BLaER1 treated with 17β-estradiol and CSF1 and Interleukin-3, amounts not matched to agents 10 nM and 100 nM (cell line): ENCODE measurements at regions not wholly inside any gene's neighbourhood (a gene's known extent, or its start where the extent isn't known, plus 50 kb on each side); places are given as distances from the start of the nearest gene placed in this dataset.

Experiments
- H3K27ac ChIP-seq, 11 experiments: shearing (Covaris generic); formaldehyde crosslinking; 2 replicates each; pipeline ENCODE4 v1.8.1; 2022
- H3K27me3 ChIP-seq, 11 experiments: shearing (Covaris generic); formaldehyde crosslinking; 2 replicates each; pipeline ENCODE4 v1.8.1; 2022
- H3K36me3 ChIP-seq, 11 experiments: shearing (Covaris generic); formaldehyde crosslinking; 2 replicates each; pipeline ENCODE4 v1.8.1; 2022
- H3K4me1 ChIP-seq, 10 experiments: shearing (Covaris generic); formaldehyde crosslinking; 2 replicates each; pipeline ENCODE4 v1.8.1; 2022
- H3K4me2 ChIP-seq, 11 experiments: shearing (Covaris generic); formaldehyde crosslinking; 2 replicates each; pipeline ENCODE4 v1.8.1; 2022
- H3K4me3 ChIP-seq, 10 experiments: shearing (Covaris generic); formaldehyde crosslinking; 2 replicates each; pipeline ENCODE4 v1.8.1; 2022
- H3K9ac ChIP-seq, 11 experiments: shearing (Covaris generic); formaldehyde crosslinking; 2 replicates each; pipeline ENCODE4 v1.8.1; 2022
- H3K9me3 ChIP-seq, 11 experiments: shearing (Covaris generic); formaldehyde crosslinking; replicated peaks in 1 of 11; 2 replicates each; pipeline ENCODE4 v1.8.1; 2022
- H4K20me1 ChIP-seq, 11 experiments: shearing (Covaris generic); formaldehyde crosslinking; 2 replicates each; pipeline ENCODE4 v1.8.1; 2022
- Cebpa-rat ChIP-seq, 11 experiments: shearing (Covaris generic); IDR thresholded peaks; 2 replicates each; pipeline ENCODE4 v1.8.1; 2022

GRCh38 chr6:144617191-144617590, 332.1 kb downstream of the UTRN start:
- TF ChIP-seq Cebpa-rat (IDR thresholded peaks at IDR 0.05): no peak
- peaks cover 0 to 7% (median 0%) of the 10 kb centered on the region in 11 experiments; a peak in 3 of 22 replicates for H4K20me1 ChIP-seq
- peaks cover 0 to 21% (median 10%) of the 10 kb centered on the region in 10 experiments; a peak in 13 of 20 replicates for H3K4me1 ChIP-seq
- H3K9me3 ChIP-seq: no peaks in the 10 kb centered on the region
- H3K27me3 ChIP-seq: no peaks in the 10 kb centered on the region
- H3K4me3 ChIP-seq: no peak overlapping the region
- peak overlapping the region in 1 of 11 experiments; percentile 43; a peak in 2 of 22 replicates for H3K4me2 ChIP-seq
- no peak overlapping the region for H3K27ac ChIP-seq
- peaks cover 0 to 27% (median 7%) of the 10 kb centered on the region in 11 experiments; a peak in 5 of 22 replicates for H3K36me3 ChIP-seq
- no peak overlapping the region for H3K9ac ChIP-seq

- H3K4me3 ChIP-seq: no peak overlapping the region
These were observed 332.6 kb downstream of the UTRN start for GRCh38 chr6:144617708-144618107.

GRCh38 chr6:144619966-144620365, 334.8 kb downstream of the UTRN start:
- H3K4me3 ChIP-seq: no peak overlapping the region
- H3K27ac ChIP-seq: no peak overlapping the region
- H3K4me1 ChIP-seq: peaks cover 0 to 21% (median 10%) of the 10 kb centered on the region in 10 experiments; a peak in 13 of 20 replicates
- H3K9me3 ChIP-seq: no peaks in the 10 kb centered on the region
- no peak overlapping the region for H3K4me2 ChIP-seq
- H3K36me3 ChIP-seq: peaks cover 0 to 24% (median 7%) of the 10 kb centered on the region in 11 experiments; a peak in 5 of 22 replicates
- H3K27me3 ChIP-seq: no peaks in the 10 kb centered on the region
- no peak overlapping the region for H3K9ac ChIP-seq
- TF ChIP-seq Cebpa-rat (IDR thresholded peaks at IDR 0.05): no peak
- H4K20me1 ChIP-seq: peaks cover 0 to 15% (median 0%) of the 10 kb centered on the region in 11 experiments; a peak in 3 of 22 replicates

More at GRCh38 chr6:144617708-144618107, 332.6 kb downstream of the UTRN start:
- no peak overlapping the region for H3K27ac ChIP-seq
- no peak for TF ChIP-seq Cebpa-rat (IDR thresholded peaks at IDR 0.05)
- no peaks in the 10 kb centered on the region for H3K9me3 ChIP-seq
- H3K36me3 ChIP-seq: peaks cover 0 to 27% (median 7%) of the 10 kb centered on the region in 11 experiments; a peak in 5 of 22 replicates
- H3K4me2 ChIP-seq: no peak overlapping the region
- H3K4me1 ChIP-seq: peaks cover 0 to 21% (median 10%) of the 10 kb centered on the region in 10 experiments; a peak in 13 of 20 replicates
- H3K9ac ChIP-seq: no peak overlapping the region
- H3K27me3 ChIP-seq: no peaks in the 10 kb centered on the region
- peaks cover 0 to 7% (median 0%) of the 10 kb centered on the region in 11 experiments; a peak in 3 of 22 replicates for H4K20me1 ChIP-seq

- Histone ChIP-seq H3K4me1 (peaks cover 0 to 11% (median 2%) of the 10 kb centered on the region in 10 experiments; a peak in 12 of 20 replicates), H4K20me1 (peaks cover 0 to 14% (median 0%) of the 10 kb centered on the region in 11 experiments; a peak in 2 of 22 replicates), H3K36me3 (peaks cover 0 to 26% (median 7%) of the 10 kb centered on the region in 11 experiments; a peak in 5 of 22 replicates), H3K4me3 (no peak overlapping the region), H3K27me3 (no peaks in the 10 kb centered on the region), H3K27ac (no peak overlapping the region), H3K9me3 (no peaks in the 10 kb centered on the region), H3K9ac (no peak overlapping the region), H3K4me2 (no peak overlapping the region)
- no peak for TF ChIP-seq Cebpa-rat (IDR thresholded peaks at IDR 0.05)
These were observed 336.2 kb downstream of the UTRN start for GRCh38 chr6:144621332-144621731.

GRCh38 chr6:144624246-144624645, 339.1 kb downstream of the UTRN start:
- Histone ChIP-seq H3K4me3 (no peak overlapping the region), H4K20me1 (peaks cover 0 to 26% (median 0%) of the 10 kb centered on the region in 11 experiments; a peak in 5 of 22 replicates), H3K9me3 (no peaks in the 10 kb centered on the region), H3K27me3 (no peaks in the 10 kb centered on the region), H3K27ac (no peak overlapping the region), H3K36me3 (peaks cover 0 to 23% (median 4%) of the 10 kb centered on the region in 11 experiments; a peak in 5 of 22 replicates), H3K4me2 (no peak overlapping the region), H3K4me1 (no peaks in the 10 kb centered on the region; a peak in 2 of 20 replicates), H3K9ac (no peak overlapping the region)
- no peak for TF ChIP-seq Cebpa-rat (IDR thresholded peaks at IDR 0.05)

GRCh38 chr6:144624716-144625115, 339.6 kb downstream of the UTRN start:
- peaks cover 0 to 29% (median 0%) of the 10 kb centered on the region in 11 experiments; a peak in 5 of 22 replicates for H4K20me1 ChIP-seq
- no peak overlapping the region for H3K27ac ChIP-seq
- no peak for TF ChIP-seq Cebpa-rat (IDR thresholded peaks at IDR 0.05)
- H3K9me3 ChIP-seq: no peaks in the 10 kb centered on the region
- H3K4me1 ChIP-seq: no peaks in the 10 kb centered on the region; a peak in 2 of 20 replicates
- H3K4me2 ChIP-seq: no peak overlapping the region
- H3K27me3 ChIP-seq: no peaks in the 10 kb centered on the region
- no peak overlapping the region for H3K9ac ChIP-seq
- H3K4me3 ChIP-seq: no peak overlapping the region
- H3K36me3 ChIP-seq: peaks cover 0 to 19% (median 5%) of the 10 kb centered on the region in 11 experiments; a peak in 5 of 22 replicates

GRCh38 chr6:144630857-144631256, 345.7 kb downstream of the UTRN start:
- TF ChIP-seq Cebpa-rat (IDR thresholded peaks at IDR 0.05): no peak
- no peaks in the 10 kb centered on the region for H3K9me3 ChIP-seq
- no peak overlapping the region; a peak in 1 of 22 replicates for H3K27ac ChIP-seq
- peaks cover 0 to 28% (median 10%) of the 10 kb centered on the region in 11 experiments; a peak in 11 of 22 replicates for H3K36me3 ChIP-seq
- H3K4me3 ChIP-seq: no peak overlapping the region
- H4K20me1 ChIP-seq: peaks cover 0 to 51% (median 6%) of the 10 kb centered on the region in 11 experiments; a peak in 9 of 22 replicates
- H3K4me1 ChIP-seq: peaks cover 0 to 33% (median 0%) of the 10 kb centered on the region in 10 experiments; a peak in 8 of 20 replicates
- 0 out of 22 replicates have a peak overlapping the region, but pooled peaks of 1 of the 11 experiments have one; percentile 1 for H3K4me2 ChIP-seq
- no peaks in the 10 kb centered on the region for H3K27me3 ChIP-seq
- no peak overlapping the region for H3K9ac ChIP-seq

GRCh38 chr6:144632266-144632665, 347.1 kb downstream of the UTRN start:
- TF ChIP-seq Cebpa-rat (IDR thresholded peaks at IDR 0.05): no peak
- Histone ChIP-seq H4K20me1 (peaks cover 0 to 57% (median 6%) of the 10 kb centered on the region in 11 experiments; a peak in 10 of 22 replicates), H3K9ac (no peak overlapping the region), H3K4me1 (peaks cover 0 to 37% (median 0%) of the 10 kb centered on the region in 10 experiments; a peak in 7 of 20 replicates), H3K36me3 (peaks cover 0 to 28% (median 12%) of the 10 kb centered on the region in 11 experiments; a peak in 11 of 22 replicates), H3K27ac (no peak overlapping the region), H3K27me3 (no peaks in the 10 kb centered on the region), H3K4me3 (no peak overlapping the region), H3K9me3 (no peaks in the 10 kb centered on the region), H3K4me2 (peak overlapping the region in 2 of 11 experiments; percentile 27 to 48; a peak in 2 of 22 replicates)

GRCh38 chr6:144633886-144634285, 348.8 kb downstream of the UTRN start:
- Histone ChIP-seq H3K27ac (no peak overlapping the region), H4K20me1 (peaks cover 0 to 61% (median 6%) of the 10 kb centered on the region in 11 experiments; a peak in 11 of 22 replicates), H3K27me3 (no peaks in the 10 kb centered on the region), H3K36me3 (peaks cover 0 to 31% (median 13%) of the 10 kb centered on the region in 11 experiments; a peak in 10 of 22 replicates), H3K9ac (no peak overlapping the region), H3K4me1 (peaks cover 0 to 43% (median 0%) of the 10 kb centered on the region in 10 experiments; a peak in 7 of 20 replicates), H3K4me3 (no peak overlapping the region), H3K4me2 (no peak overlapping the region), H3K9me3 (no peaks in the 10 kb centered on the region)
- no peak for TF ChIP-seq Cebpa-rat (IDR thresholded peaks at IDR 0.05)
